Osteoblast (primary cell): ENCODE measurements at regions not wholly inside any gene's neighbourhood (a gene's known extent, or its start where the extent isn't known, plus 50 kb on each side); places are given as distances from the start of the nearest gene placed in this dataset.

ENCODE experiments used
- DNase-seq: peaks from one replicate; pipeline ENCODE4 v3.0.0; 2011; ENCODE audit warnings: low spot score, mixed read lengths; ENCODE audit not compliant: insufficient read length; ENCODE audit errors: missing footprints
- H2AFZ ChIP-seq: 2 replicates; pipeline ENCODE4 v1.6.0; 2011; ENCODE audit warnings: mild to moderate bottlenecking, low read length
- H3K27ac ChIP-seq: 2 replicates; pipeline ENCODE4 v1.5.1; 2011; ENCODE audit warnings: mild to moderate bottlenecking, low read depth, low read length, moderate library complexity
- H3K27me3 ChIP-seq: 2 replicates; pipeline ENCODE4 v1.6.0; 2012; ENCODE audit warnings: mild to moderate bottlenecking, control low read depth, inconsistent platforms, low read length, moderate library complexity; ENCODE audit not compliant: insufficient read depth
- H3K36me3 ChIP-seq: 2 replicates; pipeline ENCODE4 v1.5.1; 2011; ENCODE audit warnings: mild to moderate bottlenecking, low read length, control low read depth, moderate library complexity; ENCODE audit not compliant: insufficient read depth
- H3K4me1 ChIP-seq: 2 replicates; pipeline ENCODE4 v1.5.1; 2011; ENCODE audit warnings: mild to moderate bottlenecking, low read length, control low read depth, moderate library complexity; ENCODE audit not compliant: insufficient read depth
- H3K4me2 ChIP-seq: 2 replicates; pipeline ENCODE4 v1.6.0; 2011; ENCODE audit warnings: mild to moderate bottlenecking, low read length; ENCODE audit not compliant: insufficient read depth
- H3K4me3 ChIP-seq: fragments of 200-600 bp; sonication (generic); 3 replicates; pipeline ENCODE4 v1.5.1; 2012; ENCODE audit warnings: mild to moderate bottlenecking, low read length, inconsistent platforms; ENCODE audit not compliant: insufficient read depth
- H3K79me2 ChIP-seq: 2 replicates; pipeline ENCODE4 v1.6.0; 2012; ENCODE audit warnings: mild to moderate bottlenecking, low read length, control low read depth, inconsistent platforms; ENCODE audit not compliant: insufficient read depth
- H3K9me3 ChIP-seq: 2 replicates; pipeline ENCODE4 v1.5.1; 2011; ENCODE audit warnings: low read depth, low read length, control low read depth
- H4K20me1 ChIP-seq: 2 replicates; pipeline ENCODE4 v1.6.0; 2012; ENCODE audit warnings: mild to moderate bottlenecking, low read length, control low read depth; ENCODE audit not compliant: insufficient read depth
- CTCF ChIP-seq: IDR thresholded peaks from 2 replicates; pipeline ENCODE4 v1.5.1; 2011; ENCODE audit warnings: mild to moderate bottlenecking, low read depth, low read length, moderate library complexity; ENCODE audit errors: extremely low read depth

GRCh38 chr4:154013576-154013975 lies 224.7 kb upstream of the SFRP2 start:
- Histone ChIP-seq H2AFZ (no peak overlapping the region), H3K36me3 (no peaks in the 10 kb centered on the region), H3K4me1 (no peaks in the 10 kb centered on the region), H3K27ac (no peak overlapping the region), H3K79me2 (no peaks in the 10 kb centered on the region), H3K4me3 (no peak overlapping the region), H3K27me3 (no peaks in the 10 kb centered on the region), H3K9me3 (no peaks in the 10 kb centered on the region), H4K20me1 (no peaks in the 10 kb centered on the region), H3K4me2 (no peak overlapping the region)
- no peak for DNase-seq
- no peak for TF ChIP-seq CTCF

GRCh38 chr4:154010371-154010770 lies 221.5 kb upstream of the SFRP2 start:
- Histone ChIP-seq H4K20me1 (no peaks in the 10 kb centered on the region), H3K36me3 (no peaks in the 10 kb centered on the region), H3K4me3 (no peak overlapping the region), H2AFZ (no peak overlapping the region), H3K27me3 (no peaks in the 10 kb centered on the region), H3K4me1 (no peaks in the 10 kb centered on the region), H3K9me3 (no peaks in the 10 kb centered on the region), H3K27ac (no peak overlapping the region), H3K79me2 (no peaks in the 10 kb centered on the region), H3K4me2 (no peak overlapping the region)
- DNase-seq: no peak
- no peak for TF ChIP-seq CTCF

GRCh38 chr4:154009788-154010187 lies 220.9 kb upstream of the SFRP2 start:
- Histone ChIP-seq H3K9me3 (no peaks in the 10 kb centered on the region), H3K4me2 (no peak overlapping the region), H3K36me3 (no peaks in the 10 kb centered on the region), H4K20me1 (no peaks in the 10 kb centered on the region), H2AFZ (no peak overlapping the region), H3K79me2 (no peaks in the 10 kb centered on the region), H3K4me3 (no peak overlapping the region), H3K27ac (no peak overlapping the region), H3K4me1 (no peaks in the 10 kb centered on the region), H3K27me3 (no peaks in the 10 kb centered on the region)
- no peak for TF ChIP-seq CTCF
- DNase-seq: no peak

- no peak overlapping the region for H3K27ac ChIP-seq
- H2AFZ ChIP-seq: no peak overlapping the region
- H3K4me1 ChIP-seq: no peaks in the 10 kb centered on the region
- no peaks in the 10 kb centered on the region for H3K79me2 ChIP-seq
- no peak for DNase-seq
- no peaks in the 10 kb centered on the region for H3K36me3 ChIP-seq
- no peak for TF ChIP-seq CTCF
- H3K4me2 ChIP-seq: no peak overlapping the region
- H3K9me3 ChIP-seq: no peaks in the 10 kb centered on the region
- no peaks in the 10 kb centered on the region for H3K27me3 ChIP-seq
- H4K20me1 ChIP-seq: no peaks in the 10 kb centered on the region
- H3K4me3 ChIP-seq: no peak overlapping the region
Measured at GRCh38 chr4:154009191-154009590, 220.3 kb upstream of the SFRP2 start.
